Gastrocnemius medialis (tissue), 4 donors: ENCODE measurements at regions not wholly inside any gene's neighbourhood (a gene's known extent, or its start where the extent isn't known, plus 50 kb on each side); places are given as distances from the start of the nearest gene placed in this dataset.
"Not testable (repeated sequence)": the region's sequence is repeated elsewhere in the genome, so short reads cannot be mapped to it uniquely, and the experiment has no call there.

Experiments
- ATAC-seq, 2 donors: fragments of 150-250 bp; one replicate each; pipeline ENCODE4 v1.9.1; 2016
- DNase-seq, 2 donors: peaks; one replicate each; pipeline ENCODE4 v3.0.0-alpha.2; 2019
- H3K27ac ChIP-seq, 4 donors: fragments of 200-600 bp; sonication (generic); 1 replicate in 1 of 4; 2 replicates in 3 of 4; pipeline ENCODE4 v1.5.1; 2016 to 2018; ENCODE audit warnings: mild to moderate bottlenecking in 2 of 4, moderate library complexity in 1 of 4
- H3K27me3 ChIP-seq, 3 donors: fragments of 200-600 bp; sonication (generic) in 2 of 3; 1 replicate in 1 of 3; 2 replicates in 2 of 3; pipeline versions ENCODE4 v1.5.1 to v1.6.0; 2016 to 2019; ENCODE audit warnings: mild to moderate bottlenecking in 1 of 3, moderate library complexity in 1 of 3
- H3K36me3 ChIP-seq, 2 donors: fragments of 200-600 bp; sonication (generic) in 1 of 2; one replicate each; pipeline ENCODE4 v1.5.1; 2017 to 2018
- H3K4me1 ChIP-seq, 2 donors: fragments of 200-600 bp; sonication (generic) in 1 of 2; one replicate each; pipeline ENCODE4 v1.5.1; 2016 to 2017; ENCODE audit warnings: mild to moderate bottlenecking in 2 of 2
- H3K4me3 ChIP-seq, 4 donors: fragments of 200-600 bp; sonication (generic) in 3 of 4; 1 replicate in 1 of 4; 2 replicates in 3 of 4; pipeline ENCODE4 v1.5.1; 2016 to 2019; ENCODE audit warnings: mild to moderate bottlenecking in 2 of 4
- H3K9me3 ChIP-seq, 3 donors: fragments of 200-600 bp; sonication (generic) in 2 of 3; 1 replicate in 1 of 3; 2 replicates in 2 of 3; pipeline ENCODE4 v1.5.1; 2016 to 2019
- POLR2A ChIP-seq, 2 donors: fragments of 450-650 bp; IDR thresholded peaks; one replicate each; pipeline ENCODE4 v1.6.1; 2017; ENCODE audit warnings: antibody characterized with exemption in 2 of 2, mild to moderate bottlenecking in 2 of 2, moderate library complexity in 2 of 2
- in situ Hi-C, 4 donors: fragments of 200-750 bp; cut with MboI; loops; one replicate each; pipeline versions ENCODE4 v1.15.0 to v1.8.0; 2017; ENCODE audit warnings: low sequenced_read_pairs in 4 of 4
- intact Hi-C: fragments of 100-400 bp; cut with DNase I; formaldehyde crosslinking; loops from one replicate; pipeline ENCODE4 v1.15.1; 2023; ENCODE audit warnings: low total_unique reads
- TF ChIP-seq, protein P1 (sequence below), 5 experiments: fragments of 450-650 bp in 3 of 5; fragments of 200-600 bp in 2 of 5; sonication (generic) in 2 of 5; IDR thresholded peaks in 4 of 5; conservative IDR thresholded peaks in 1 of 5; 1 replicate in 4 of 5; 2 replicates in 1 of 5; pipeline ENCODE4 v1.5.1; 2016 to 2019; ENCODE audit warnings: antibody characterized with exemption in 5 of 5, mild to moderate bottlenecking in 3 of 5, moderate library complexity in 3 of 5

DNA sequence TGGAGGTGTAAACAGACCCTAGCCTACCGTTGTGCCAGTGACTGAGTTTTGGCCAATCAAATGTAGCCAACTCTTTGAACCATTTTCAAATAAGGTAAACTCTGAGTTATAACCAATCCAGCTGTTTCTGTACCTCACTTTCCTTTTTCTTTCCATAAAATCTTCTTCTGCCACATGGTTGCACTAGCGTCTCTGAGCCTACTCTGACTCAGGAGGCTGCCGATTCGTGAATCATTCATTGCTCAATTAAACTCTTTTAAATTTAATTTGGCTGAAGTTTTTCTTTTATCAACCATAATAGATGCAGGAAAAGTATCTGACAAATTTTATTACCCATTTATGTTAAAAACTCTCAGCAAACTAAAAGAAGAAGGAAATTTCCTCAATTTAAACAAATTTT is 111.5 kb upstream of the LYPLAL1 start:
- TF ChIP-seq, protein P1, sequence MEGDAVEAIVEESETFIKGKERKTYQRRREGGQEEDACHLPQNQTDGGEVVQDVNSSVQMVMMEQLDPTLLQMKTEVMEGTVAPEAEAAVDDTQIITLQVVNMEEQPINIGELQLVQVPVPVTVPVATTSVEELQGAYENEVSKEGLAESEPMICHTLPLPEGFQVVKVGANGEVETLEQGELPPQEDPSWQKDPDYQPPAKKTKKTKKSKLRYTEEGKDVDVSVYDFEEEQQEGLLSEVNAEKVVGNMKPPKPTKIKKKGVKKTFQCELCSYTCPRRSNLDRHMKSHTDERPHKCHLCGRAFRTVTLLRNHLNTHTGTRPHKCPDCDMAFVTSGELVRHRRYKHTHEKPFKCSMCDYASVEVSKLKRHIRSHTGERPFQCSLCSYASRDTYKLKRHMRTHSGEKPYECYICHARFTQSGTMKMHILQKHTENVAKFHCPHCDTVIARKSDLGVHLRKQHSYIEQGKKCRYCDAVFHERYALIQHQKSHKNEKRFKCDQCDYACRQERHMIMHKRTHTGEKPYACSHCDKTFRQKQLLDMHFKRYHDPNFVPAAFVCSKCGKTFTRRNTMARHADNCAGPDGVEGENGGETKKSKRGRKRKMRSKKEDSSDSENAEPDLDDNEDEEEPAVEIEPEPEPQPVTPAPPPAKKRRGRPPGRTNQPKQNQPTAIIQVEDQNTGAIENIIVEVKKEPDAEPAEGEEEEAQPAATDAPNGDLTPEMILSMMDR (IDR thresholded peaks at IDR 0.05 in 4 of 5, conservative IDR thresholded peaks at IDR 0.05 in 1 of 5): no peak
- no peak for TF ChIP-seq POLR2A (IDR thresholded peaks at IDR 0.05)
- DNase-seq: no peak
- no peaks in the 10 kb centered on the region for H3K27me3 ChIP-seq
- no peaks in the 10 kb centered on the region for H3K36me3 ChIP-seq
- H3K27ac ChIP-seq: no peak overlapping the region
- no peaks in the 10 kb centered on the region for H3K9me3 ChIP-seq
- no peak overlapping the region for H3K4me3 ChIP-seq
- no peaks in the 10 kb centered on the region for H3K4me1 ChIP-seq
- in situ Hi-C loops (loop anchor here in 1 of 4 donors (10.0 kb wide), 1 partner anchor 727 kb away; no protein-coding TSS in a partner anchor), intact Hi-C loops (loop anchor here (10.0 kb wide), 1 partner anchor 717 kb away; the partner anchor contains the start of gene TGFB2)
- no peak for ATAC-seq

DNA sequence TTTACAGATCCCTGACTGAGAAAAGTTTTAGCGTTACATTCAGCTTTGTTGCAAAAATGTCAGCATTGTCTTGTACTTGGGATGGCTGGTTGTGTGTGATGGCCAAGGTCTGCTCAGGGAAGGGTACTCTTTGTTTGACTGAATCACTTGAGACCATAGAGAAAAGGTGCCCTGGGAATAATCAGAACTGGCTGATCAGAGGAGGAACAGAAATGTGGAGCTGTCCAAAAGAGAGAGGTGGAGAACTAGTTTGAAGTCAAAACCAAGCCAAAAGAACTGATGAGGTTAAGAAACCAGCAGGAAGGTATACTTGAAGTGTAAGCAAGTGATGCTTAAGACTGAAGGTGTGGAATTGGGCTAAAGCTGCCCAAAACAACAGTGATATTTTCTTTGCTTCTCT is 107.6 kb upstream of the LYPLAL1 start:
- ATAC-seq (no peak), DNase-seq (no peak)
- Histone ChIP-seq H3K4me1 (no peaks in the 10 kb centered on the region), H3K9me3 (no peaks in the 10 kb centered on the region), H3K36me3 (no peaks in the 10 kb centered on the region), H3K27me3 (no peaks in the 10 kb centered on the region), H3K4me3 (no peak overlapping the region), H3K27ac (no peak overlapping the region)
- no peak for TF ChIP-seq POLR2A (IDR thresholded peaks at IDR 0.05)
- TF ChIP-seq, protein P1 (IDR thresholded peaks at IDR 0.05 in 4 of 5, conservative IDR thresholded peaks at IDR 0.05 in 1 of 5): no peak
- in situ Hi-C loops (loop anchor here in 1 of 4 donors (10.0 kb wide), 1 partner anchor 731 kb away; no protein-coding TSS in a partner anchor), intact Hi-C loops (loop anchor here (10.0 kb wide), 1 partner anchor 721 kb away; the partner anchor contains the start of gene TGFB2)

DNA sequence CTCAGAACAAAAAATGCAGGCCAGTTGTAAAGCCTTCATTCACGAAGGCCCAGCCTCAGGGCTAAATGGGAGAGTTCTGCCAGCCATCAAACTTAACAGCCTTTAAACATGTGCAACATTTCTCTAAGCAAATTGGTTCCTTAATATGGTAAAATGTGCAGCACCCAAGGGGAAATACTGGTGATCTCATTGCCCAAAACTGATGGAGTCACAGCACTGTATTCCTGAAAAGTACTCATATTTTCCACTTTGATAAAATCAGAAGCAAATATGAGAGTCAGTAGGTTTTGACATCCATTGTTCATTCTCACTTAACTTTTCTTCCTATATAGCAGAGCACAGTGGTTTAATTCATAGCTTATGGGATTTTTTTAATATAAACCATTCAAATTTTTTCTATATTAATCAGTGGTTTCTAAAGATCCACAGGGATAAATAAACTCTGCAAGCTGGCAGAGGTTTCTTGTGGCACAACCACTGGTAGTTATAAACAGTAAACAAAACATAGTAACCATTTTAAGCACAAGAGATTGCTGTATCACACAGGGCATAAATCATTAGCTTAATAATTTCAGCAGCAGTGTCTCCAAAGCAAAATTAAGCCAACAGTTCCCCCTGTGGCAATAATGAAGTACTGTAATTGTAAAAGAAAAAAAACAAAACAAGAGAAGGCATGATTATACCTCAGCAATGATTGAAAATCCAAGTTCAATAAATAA is 106.9 kb upstream of the LYPLAL1 start:
- Histone ChIP-seq H3K36me3 (no peaks in the 10 kb centered on the region), H3K4me1 (no peaks in the 10 kb centered on the region), H3K27me3 (no peaks in the 10 kb centered on the region), H3K4me3 (no peak overlapping the region), H3K27ac (no peak overlapping the region), H3K9me3 (no peaks in the 10 kb centered on the region)
- intact Hi-C loops (loop anchor here (10.0 kb wide), 1 partner anchor 722 kb away; the partner anchor contains the start of gene TGFB2), in situ Hi-C loops (loop anchor here in 1 of 4 donors (10.0 kb wide), 1 partner anchor 732 kb away; no protein-coding TSS in a partner anchor)
- no peak for TF ChIP-seq POLR2A (IDR thresholded peaks at IDR 0.05)
- TF ChIP-seq, protein P1 (IDR thresholded peaks at IDR 0.05 in 4 of 5, conservative IDR thresholded peaks at IDR 0.05 in 1 of 5): peak in 1 of 5 experiments; percentile 16
- ATAC-seq (no peak), DNase-seq (no peak)

DNA sequence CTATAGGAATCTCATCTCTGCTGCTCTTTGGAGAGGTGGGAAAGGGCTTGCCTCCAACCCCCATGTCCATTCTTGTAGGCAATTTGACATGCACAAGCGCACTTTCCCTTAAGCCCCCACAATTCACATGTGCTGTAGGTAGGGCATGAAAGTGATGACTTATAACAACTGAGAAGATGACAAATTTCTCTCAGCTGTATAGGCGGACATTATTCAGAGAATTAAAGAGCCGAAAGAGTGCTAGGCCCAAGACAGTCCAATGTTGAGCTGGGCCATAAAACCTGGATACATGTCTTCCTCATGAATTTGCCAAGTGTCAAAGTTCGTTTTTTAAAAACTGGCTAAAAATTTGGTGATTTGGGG is 106.3 kb upstream of the LYPLAL1 start:
- Histone ChIP-seq H3K4me3 (no peak overlapping the region), H3K9me3 (no peaks in the 10 kb centered on the region), H3K4me1 (no peaks in the 10 kb centered on the region), H3K27me3 (no peaks in the 10 kb centered on the region), H3K36me3 (no peaks in the 10 kb centered on the region), H3K27ac (no peak overlapping the region)
- ATAC-seq (no peak), DNase-seq (no peak)
- in situ Hi-C loops (loop anchor here in 1 of 4 donors (10.0 kb wide), 1 partner anchor 733 kb away; no protein-coding TSS in a partner anchor), intact Hi-C loops (loop anchor here (10.0 kb wide), 1 partner anchor 723 kb away; the partner anchor contains the start of gene TGFB2)
- TF ChIP-seq, protein P1 (IDR thresholded peaks at IDR 0.05 in 4 of 5, conservative IDR thresholded peaks at IDR 0.05 in 1 of 5): no peak
- no peak for TF ChIP-seq POLR2A (IDR thresholded peaks at IDR 0.05)

DNA sequence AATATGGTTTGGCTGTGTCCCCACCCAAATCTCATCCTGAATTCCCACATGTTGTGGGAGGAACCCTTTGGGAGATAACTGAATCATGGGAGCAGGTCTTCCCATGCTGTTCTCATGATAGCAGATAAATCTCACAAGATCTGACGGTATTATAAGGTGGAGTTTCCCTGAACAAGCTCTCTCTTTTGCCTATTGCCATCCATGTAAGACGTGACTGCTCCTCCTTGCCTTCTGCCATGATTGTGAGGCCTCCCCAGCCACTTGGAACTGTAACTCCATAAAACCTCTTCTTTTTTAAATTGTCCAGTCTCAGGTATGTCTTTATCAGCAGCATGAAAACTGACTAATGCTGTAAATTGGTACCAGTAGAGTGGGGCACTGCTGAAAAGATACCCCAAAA is 103.3 kb upstream of the LYPLAL1 start:
- H3K9me3 ChIP-seq, intact Hi-C loops, H3K36me3 ChIP-seq, H3K4me1 ChIP-seq, H3K4me3 ChIP-seq, H3K27me3 ChIP-seq, H3K27ac ChIP-seq, ATAC-seq, in situ Hi-C loops, DNase-seq: not testable (repeated sequence)
